ENCODE measurements at regions not wholly inside any gene's neighbourhood (a gene's known extent, or its start where the extent isn't known, plus 50 kb on each side); places are given as distances from the start of the nearest gene placed in this dataset.

GRCh38 chr6:166045173-166045859 lies 122.3 kb downstream of the TBXT start:
- ChIA-PET POLR2A (no interaction called here), CTCF (interaction anchor here (1.4 kb wide), 1 partner anchor 13 kb away, joined by 3 read pairs; no protein-coding TSS in a partner anchor)
- TF ChIP-seq FOXJ3 (CRISPR knock-in tag; IDR thresholded peaks at IDR 0.05; ENCODE audit: borderline replicate concordance): no peak
- no peak for TF ChIP-seq TP53 (CRISPR knock-in tag; IDR thresholded peaks at IDR 0.05)
- no peak for TF ChIP-seq CREB1 (CRISPR knock-in tag; IDR thresholded peaks at IDR 0.05)
- TF ChIP-seq NFATC4 (CRISPR knock-in tag; IDR thresholded peaks at IDR 0.05): no peak
- no peak for TF ChIP-seq MYBL2 (CRISPR knock-in tag; IDR thresholded peaks at IDR 0.05)
- TF ChIP-seq ZNF396 (CRISPR knock-in tag; IDR thresholded peaks at IDR 0.05; ENCODE audit: borderline replicate concordance): no peak
- no peak for TF ChIP-seq PRRX2 (CRISPR knock-in tag; IDR thresholded peaks at IDR 0.05)
- TF ChIP-seq, protein P1, sequence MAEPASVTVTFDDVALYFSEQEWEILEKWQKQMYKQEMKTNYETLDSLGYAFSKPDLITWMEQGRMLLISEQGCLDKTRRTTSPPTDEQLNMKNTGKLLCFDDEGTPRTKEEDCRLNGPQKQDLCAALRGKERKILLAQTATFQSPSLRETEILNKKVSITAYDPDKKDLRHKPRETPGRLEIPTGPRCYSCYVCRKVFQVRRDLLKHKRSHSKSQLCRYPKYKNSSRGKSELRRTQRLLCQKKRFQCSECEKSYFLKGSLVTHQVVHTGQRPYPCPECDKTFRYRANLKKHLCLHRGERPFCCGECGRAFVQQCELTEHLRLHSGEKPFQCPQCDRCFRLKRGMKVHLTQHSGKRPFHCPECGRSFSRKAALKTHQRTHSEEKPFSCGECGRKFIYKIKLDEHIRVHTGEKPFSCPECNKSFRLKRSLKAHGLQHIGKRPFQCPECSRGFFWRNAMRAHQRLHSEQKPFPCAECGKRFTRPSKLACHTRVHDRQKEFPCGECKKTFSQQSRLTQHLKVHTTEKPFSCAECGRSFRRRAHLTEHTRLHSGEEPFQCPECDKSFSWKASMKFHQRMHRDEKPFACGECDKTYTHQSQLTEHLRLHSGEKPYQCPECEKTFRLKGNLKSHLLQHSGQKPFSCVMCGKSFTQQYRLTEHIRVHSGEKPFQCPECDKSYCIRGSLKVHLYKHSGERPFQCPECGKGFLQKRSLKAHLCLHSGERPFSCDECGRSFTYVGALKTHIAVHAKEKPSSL (CRISPR knock-in tag; conservative IDR thresholded peaks at IDR 0.05): no peak
- TF ChIP-seq ZNF232 (CRISPR knock-in tag; IDR thresholded peaks at IDR 0.05): no peak
- TF ChIP-seq IRF2 (CRISPR knock-in tag; IDR thresholded peaks at IDR 0.05; ENCODE audit: borderline replicate concordance, low read depth): no peak
- TF ChIP-seq NFE2L1 (CRISPR knock-in tag; IDR thresholded peaks at IDR 0.05): no peak
- no peak for TF ChIP-seq TCF7 (CRISPR knock-in tag; IDR thresholded peaks at IDR 0.05; ENCODE audit: low read depth)
- TF ChIP-seq, protein P2, sequence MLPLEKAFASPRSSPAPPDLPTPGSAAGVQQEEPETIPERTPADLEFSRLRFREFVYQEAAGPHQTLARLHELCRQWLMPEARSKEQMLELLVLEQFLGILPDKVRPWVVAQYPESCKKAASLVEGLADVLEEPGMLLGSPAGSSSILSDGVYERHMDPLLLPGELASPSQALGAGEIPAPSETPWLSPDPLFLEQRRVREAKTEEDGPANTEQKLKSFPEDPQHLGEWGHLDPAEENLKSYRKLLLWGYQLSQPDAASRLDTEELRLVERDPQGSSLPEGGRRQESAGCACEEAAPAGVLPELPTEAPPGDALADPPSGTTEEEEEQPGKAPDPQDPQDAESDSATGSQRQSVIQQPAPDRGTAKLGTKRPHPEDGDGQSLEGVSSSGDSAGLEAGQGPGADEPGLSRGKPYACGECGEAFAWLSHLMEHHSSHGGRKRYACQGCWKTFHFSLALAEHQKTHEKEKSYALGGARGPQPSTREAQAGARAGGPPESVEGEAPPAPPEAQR (CRISPR knock-in tag; IDR thresholded peaks at IDR 0.05): no peak
- TF ChIP-seq FOXP1 (CRISPR knock-in tag; IDR thresholded peaks at IDR 0.05; ENCODE audit: borderline replicate concordance): no peak
- TF ChIP-seq, protein P3, sequence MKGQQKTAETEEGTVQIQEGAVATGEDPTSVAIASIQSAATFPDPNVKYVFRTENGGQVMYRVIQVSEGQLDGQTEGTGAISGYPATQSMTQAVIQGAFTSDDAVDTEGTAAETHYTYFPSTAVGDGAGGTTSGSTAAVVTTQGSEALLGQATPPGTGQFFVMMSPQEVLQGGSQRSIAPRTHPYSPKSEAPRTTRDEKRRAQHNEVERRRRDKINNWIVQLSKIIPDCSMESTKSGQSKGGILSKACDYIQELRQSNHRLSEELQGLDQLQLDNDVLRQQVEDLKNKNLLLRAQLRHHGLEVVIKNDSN (CRISPR knock-in tag; IDR thresholded peaks at IDR 0.05): no peak
- TF ChIP-seq JUN (CRISPR knock-in tag; IDR thresholded peaks at IDR 0.05): no peak
- TF ChIP-seq, protein P4, sequence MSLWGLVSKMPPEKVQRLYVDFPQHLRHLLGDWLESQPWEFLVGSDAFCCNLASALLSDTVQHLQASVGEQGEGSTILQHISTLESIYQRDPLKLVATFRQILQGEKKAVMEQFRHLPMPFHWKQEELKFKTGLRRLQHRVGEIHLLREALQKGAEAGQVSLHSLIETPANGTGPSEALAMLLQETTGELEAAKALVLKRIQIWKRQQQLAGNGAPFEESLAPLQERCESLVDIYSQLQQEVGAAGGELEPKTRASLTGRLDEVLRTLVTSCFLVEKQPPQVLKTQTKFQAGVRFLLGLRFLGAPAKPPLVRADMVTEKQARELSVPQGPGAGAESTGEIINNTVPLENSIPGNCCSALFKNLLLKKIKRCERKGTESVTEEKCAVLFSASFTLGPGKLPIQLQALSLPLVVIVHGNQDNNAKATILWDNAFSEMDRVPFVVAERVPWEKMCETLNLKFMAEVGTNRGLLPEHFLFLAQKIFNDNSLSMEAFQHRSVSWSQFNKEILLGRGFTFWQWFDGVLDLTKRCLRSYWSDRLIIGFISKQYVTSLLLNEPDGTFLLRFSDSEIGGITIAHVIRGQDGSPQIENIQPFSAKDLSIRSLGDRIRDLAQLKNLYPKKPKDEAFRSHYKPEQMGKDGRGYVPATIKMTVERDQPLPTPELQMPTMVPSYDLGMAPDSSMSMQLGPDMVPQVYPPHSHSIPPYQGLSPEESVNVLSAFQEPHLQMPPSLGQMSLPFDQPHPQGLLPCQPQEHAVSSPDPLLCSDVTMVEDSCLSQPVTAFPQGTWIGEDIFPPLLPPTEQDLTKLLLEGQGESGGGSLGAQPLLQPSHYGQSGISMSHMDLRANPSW (CRISPR knock-in tag; conservative IDR thresholded peaks at IDR 0.05; ENCODE audit: low read depth): no peak
- Mint-ChIP-seq H3K27ac (no peak overlapping the region), H3K9me3 (peaks cover 24% of the 10 kb centered on the region), H3K4me3 (no peak overlapping the region), H3K27me3 (ENCODE audit: low read depth) (no peaks in the 10 kb centered on the region), H3K36me3 (peaks cover 20% of the 10 kb centered on the region), H3K4me1 (peaks cover 21% of the 10 kb centered on the region)
- no peak for DNase-seq (ENCODE audit: low spot score)
- no peak for ATAC-seq

DNA sequence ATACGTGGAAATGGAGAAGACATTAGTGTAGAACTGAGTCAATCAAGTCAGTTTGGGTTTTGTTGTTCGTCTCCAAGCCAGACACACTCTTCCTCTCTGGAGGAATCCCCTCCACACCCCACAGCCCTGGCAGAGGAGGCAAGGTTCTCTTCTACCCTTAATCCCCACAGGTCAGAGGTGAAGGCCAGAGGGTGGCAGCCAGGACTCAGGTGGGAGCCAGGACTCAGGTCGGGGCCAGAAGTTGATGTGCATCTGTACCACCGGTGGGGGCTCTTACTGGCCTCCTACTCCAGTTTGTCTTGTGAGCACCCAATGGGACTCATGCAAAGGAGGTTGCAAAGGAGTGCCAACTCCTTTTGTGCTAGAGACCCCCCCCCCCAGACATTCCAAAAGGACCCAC lies 126.4 kb downstream of the TBXT start:
- peaks cover 22% of the 10 kb centered on the region for H3K4me1 Mint-ChIP-seq
- CTCF ChIA-PET: no interaction called here
- H3K36me3 Mint-ChIP-seq: peaks cover 18% of the 10 kb centered on the region
- H3K4me3 Mint-ChIP-seq: no peak overlapping the region
- peaks cover 28% of the 10 kb centered on the region for H3K9me3 Mint-ChIP-seq
- H3K27me3 Mint-ChIP-seq (ENCODE audit: low read depth): peaks cover 4% of the 10 kb centered on the region; the same call in 1 of the 2 replicates
- POLR2A ChIA-PET: no interaction called here
- DNase-seq (ENCODE audit: low spot score) (no peak), ATAC-seq (no peak)
- H3K27ac Mint-ChIP-seq: no peak overlapping the region
- TF ChIP-seq, protein P5, sequence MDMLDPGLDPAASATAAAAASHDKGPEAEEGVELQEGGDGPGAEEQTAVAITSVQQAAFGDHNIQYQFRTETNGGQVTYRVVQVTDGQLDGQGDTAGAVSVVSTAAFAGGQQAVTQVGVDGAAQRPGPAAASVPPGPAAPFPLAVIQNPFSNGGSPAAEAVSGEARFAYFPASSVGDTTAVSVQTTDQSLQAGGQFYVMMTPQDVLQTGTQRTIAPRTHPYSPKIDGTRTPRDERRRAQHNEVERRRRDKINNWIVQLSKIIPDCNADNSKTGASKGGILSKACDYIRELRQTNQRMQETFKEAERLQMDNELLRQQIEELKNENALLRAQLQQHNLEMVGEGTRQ (CRISPR knock-in tag; IDR thresholded peaks at IDR 0.05): no peak
- TF ChIP-seq SOX15 (CRISPR knock-in tag; IDR thresholded peaks at IDR 0.05): no peak
- TF ChIP-seq ZNF423 (CRISPR knock-in tag; IDR thresholded peaks at IDR 0.05): no peak
- no peak for TF ChIP-seq ESRRA (CRISPR knock-in tag; IDR thresholded peaks at IDR 0.05; ENCODE audit: borderline replicate concordance)
- TF ChIP-seq SP1 (CRISPR knock-in tag; conservative IDR thresholded peaks at IDR 0.05): no peak
- TF ChIP-seq ZMAT4 (CRISPR knock-in tag; IDR thresholded peaks at IDR 0.05): no peak
- TF ChIP-seq ZNF396 (CRISPR knock-in tag; IDR thresholded peaks at IDR 0.05; ENCODE audit: borderline replicate concordance): no peak
- no peak for TF ChIP-seq ETV6 (CRISPR knock-in tag; IDR thresholded peaks at IDR 0.05)
- no peak for TF ChIP-seq PRRX2 (CRISPR knock-in tag; IDR thresholded peaks at IDR 0.05)
- no peak for TF ChIP-seq SMAD3 (CRISPR knock-in tag; IDR thresholded peaks at IDR 0.05; ENCODE audit: borderline replicate concordance)
- no peak for TF ChIP-seq NFE2L1 (CRISPR knock-in tag; IDR thresholded peaks at IDR 0.05)
- no peak for TF ChIP-seq TEAD4 (CRISPR knock-in tag; IDR thresholded peaks at IDR 0.05)
- no peak for TF ChIP-seq MYBL2 (CRISPR knock-in tag; IDR thresholded peaks at IDR 0.05)
- no peak for TF ChIP-seq ZNF512 (CRISPR knock-in tag; IDR thresholded peaks at IDR 0.05; ENCODE audit: borderline replicate concordance)
